Erythroblast (primary cell): ENCODE measurements at regions not wholly inside any gene's neighbourhood (a gene's known extent, or its start where the extent isn't known, plus 50 kb on each side); places are given as distances from the start of the nearest gene placed in this dataset.

ENCODE experiments used
- DNase-seq, 2 experiments: peaks; one replicate each; lab custom pipeline; 2025; lab: John Stamatoyannopoulos, UW
- GATA1 ChIP-seq: IDR thresholded peaks from 2 replicates; pipeline ENCODE4 v1.6.1; 2011; ENCODE audit warnings: low read depth, mild to moderate bottlenecking, control low read depth, low read length, moderate library complexity
- POLR2A ChIP-seq: IDR thresholded peaks from 2 replicates; pipeline ENCODE4 v1.6.1; 2011; ENCODE audit warnings: mild to moderate bottlenecking, low read length

DNA sequence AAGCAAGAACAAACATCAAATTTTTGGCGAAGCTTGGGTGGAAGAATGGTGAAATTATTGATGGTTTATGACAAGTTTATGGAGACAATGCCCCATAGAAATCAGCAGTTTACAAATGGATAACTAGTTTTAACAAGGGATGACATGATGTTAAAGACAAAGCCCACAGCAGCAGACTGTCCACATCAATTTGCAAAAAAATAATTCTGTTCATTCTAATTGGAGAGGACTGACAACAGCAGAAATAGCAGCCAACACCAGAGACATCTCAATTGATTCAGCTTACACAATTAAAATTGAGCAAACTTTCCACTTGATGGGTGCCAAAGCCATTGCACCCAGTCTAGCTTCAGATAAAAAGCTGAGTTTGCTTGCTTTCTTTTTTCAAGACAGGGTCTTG is 82.7 kb upstream of the STK32A start:
- no peak for TF ChIP-seq POLR2A
- TF ChIP-seq GATA1, result no peak

DNA sequence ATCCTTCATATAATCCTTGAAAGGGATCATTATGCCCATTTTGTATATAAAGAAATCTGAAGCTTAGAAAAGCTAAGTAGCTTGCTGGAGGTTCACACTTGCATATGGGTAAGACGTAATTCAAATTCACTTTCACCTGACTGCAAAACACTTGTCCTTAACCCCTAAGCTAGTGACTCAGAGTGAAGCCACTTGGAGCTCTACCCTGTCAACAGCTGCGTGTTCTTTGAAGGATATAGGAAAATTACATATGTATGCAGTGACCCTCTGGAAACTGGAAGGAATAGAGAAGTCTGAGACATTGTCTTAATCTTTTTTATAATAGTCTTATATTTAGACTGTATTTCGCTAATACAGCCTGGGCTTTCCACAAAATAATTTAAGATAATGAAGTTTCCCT is 80.0 kb upstream of the STK32A start:
- TF ChIP-seq POLR2A, result no peak
- no peak for TF ChIP-seq GATA1
- no peak for DNase-seq

More for the DNA sequence above, 82.7 kb upstream of the STK32A start:
- no peak for DNase-seq

GRCh38 chr5:147156012-147156411 is 78.8 kb upstream of the STK32A start:
- no peak for DNase-seq
- TF ChIP-seq GATA1 (no peak), POLR2A (no peak)

DNA sequence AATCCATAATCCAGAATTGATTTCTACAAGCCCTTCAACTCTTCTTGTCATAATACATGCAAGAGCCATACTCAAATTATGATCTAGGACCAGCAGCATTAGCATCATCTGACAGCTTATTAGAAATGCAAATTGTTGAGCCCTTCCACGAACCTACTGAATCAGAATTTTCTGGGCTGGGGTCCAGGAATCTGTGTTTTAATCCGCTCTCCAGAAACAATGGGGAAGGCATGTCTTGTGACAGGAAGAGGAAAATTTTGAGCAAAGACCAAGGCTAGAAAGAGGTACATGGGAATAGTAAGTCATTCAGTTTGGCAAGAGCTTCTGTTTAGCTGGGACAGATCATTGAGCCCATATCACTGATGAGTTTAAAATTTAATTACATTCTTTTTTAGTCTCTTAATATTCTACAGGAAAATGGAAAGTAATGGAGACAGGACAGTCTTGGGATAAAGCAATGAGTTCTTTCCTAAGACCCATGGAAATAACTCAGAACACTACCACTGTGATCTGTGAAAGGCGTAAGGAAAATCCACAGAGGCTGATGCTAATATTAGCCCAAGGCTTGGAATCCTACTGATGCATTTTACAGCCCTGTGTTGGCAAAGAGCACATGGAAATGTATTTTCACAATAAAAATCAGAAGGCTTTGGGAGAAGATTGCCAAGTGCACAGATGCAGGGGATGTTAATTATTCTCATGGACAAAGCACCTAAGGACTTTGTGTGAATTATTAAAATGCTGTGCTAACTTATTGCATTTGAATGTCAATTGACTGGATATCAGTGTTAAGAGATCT is 73.7 kb upstream of the STK32A start:
- TF ChIP-seq POLR2A (no peak), GATA1 (no peak)

DNA sequence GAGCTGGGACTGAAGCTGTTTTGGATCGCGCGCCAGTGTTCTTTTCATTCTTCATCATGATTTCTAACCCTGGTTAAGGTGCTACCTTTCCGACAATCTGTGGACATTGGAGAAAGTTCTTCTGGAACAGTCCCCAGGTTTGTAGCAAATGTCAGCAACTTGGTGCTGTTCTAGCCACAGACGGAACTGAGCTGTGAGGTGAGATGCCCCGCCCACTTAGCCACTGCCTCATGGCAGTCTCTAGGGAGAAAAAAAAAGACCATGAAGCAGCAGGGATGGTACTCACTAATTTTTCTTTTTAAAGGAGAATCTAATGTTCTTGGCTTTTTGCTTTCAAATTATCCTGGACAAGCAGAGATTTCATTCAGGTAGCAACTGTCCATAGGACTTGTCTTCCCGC is 72.1 kb upstream of the STK32A start:
- no peak for DNase-seq
- no peak for TF ChIP-seq POLR2A
- no peak for TF ChIP-seq GATA1

More for the DNA sequence above, 73.7 kb upstream of the STK32A start:
- DNase-seq, result no peak

GRCh38 chr5:147167529-147167928 is 67.3 kb upstream of the STK32A start:
- TF ChIP-seq GATA1 (no peak), POLR2A (no peak)
- no peak for DNase-seq

- TF ChIP-seq POLR2A (no peak), GATA1 (no peak)
- no peak for DNase-seq
Observed at GRCh38 chr5:147168578-147169327, 66.1 kb upstream of the STK32A start.

DNA sequence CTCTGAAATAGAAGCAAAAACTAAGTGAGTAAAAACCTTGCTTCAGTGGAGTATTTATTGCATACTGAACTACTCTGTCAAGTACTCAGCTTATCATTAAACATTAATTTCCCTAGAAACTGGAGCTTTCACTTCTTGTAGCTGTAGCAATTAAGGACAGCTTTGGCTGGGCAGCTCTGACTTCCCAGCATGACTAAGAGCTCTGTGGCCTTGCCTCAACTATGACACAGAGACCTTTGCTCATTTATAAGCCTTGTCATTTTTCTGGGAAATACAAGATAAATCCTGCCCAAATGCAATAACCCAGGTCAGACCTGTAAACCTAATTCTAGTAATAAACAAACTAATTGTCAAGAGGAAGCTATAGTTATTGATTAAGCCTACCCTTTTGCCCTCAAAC is 65.4 kb upstream of the STK32A start:
- TF ChIP-seq POLR2A (no peak), GATA1 (no peak)
- no peak for DNase-seq

DNA sequence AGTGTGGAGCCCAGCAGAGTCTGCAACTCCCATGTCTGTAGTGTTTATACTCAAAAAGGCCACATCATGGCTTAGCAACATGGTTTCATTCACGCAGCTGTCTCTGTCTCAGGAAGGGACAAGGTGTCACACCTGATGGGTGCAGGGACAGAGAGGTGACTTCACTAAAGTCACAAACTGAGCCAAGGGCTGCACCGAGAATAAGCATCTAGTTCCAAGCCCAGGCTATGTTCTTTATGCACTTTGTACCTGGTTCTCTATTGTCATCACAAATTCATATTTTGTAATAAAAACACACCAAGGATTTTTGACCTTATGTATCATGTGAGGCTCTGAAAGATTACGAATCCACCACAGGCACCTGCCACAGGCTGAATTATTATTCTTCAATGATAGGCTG is 64.9 kb upstream of the STK32A start:
- DNase-seq, result no peak
- no peak for TF ChIP-seq GATA1
- TF ChIP-seq POLR2A, result no peak

- DNase-seq, result no peak
- TF ChIP-seq GATA1, result no peak
- TF ChIP-seq POLR2A, result no peak
Observed at GRCh38 chr5:147170603-147171002, 64.2 kb upstream of the STK32A start.

GRCh38 chr5:147174671-147175265 is 60.1 kb upstream of the STK32A start:
- DNase-seq, result no peak
- TF ChIP-seq GATA1 (no peak), POLR2A (no peak)

DNA sequence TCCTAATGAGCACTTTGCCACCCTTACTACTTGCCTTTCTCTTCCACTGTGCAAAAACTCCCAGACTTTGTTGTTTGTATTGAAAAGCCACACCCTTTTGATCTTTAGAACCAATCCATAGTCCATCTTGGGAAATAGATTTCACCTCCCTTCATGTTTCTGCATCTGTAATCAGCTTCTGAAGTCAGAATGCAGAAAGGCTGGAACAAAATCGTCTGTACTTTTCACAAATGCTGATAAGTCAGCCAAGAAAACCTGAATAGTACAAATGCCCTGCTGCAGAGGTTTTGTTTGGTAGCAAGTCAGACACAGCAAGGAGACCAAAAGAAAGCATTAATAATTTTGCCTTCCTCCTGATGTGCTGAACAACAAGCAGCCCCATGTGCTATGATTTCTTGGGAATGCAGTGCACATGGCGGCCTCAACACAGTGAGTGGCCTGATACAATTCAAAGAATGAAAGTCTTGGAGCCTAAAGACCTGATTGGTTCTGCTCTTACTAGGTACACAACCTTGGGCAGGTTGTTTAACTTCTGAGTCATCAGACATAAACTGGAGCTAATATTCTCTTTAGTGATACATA is 59.2 kb upstream of the STK32A start:
- DNase-seq, result no peak
- TF ChIP-seq GATA1 (no peak), POLR2A (no peak)

- no peak for DNase-seq
- TF ChIP-seq POLR2A (no peak), GATA1 (no peak)
Observed at GRCh38 chr5:147176422-147176821, 58.4 kb upstream of the STK32A start.
